ENCODE measurements at regions not wholly inside any gene's neighbourhood (a gene's known extent, or its start where the extent isn't known, plus 50 kb on each side); places are given as distances from the start of the nearest gene placed in this dataset.
A peak's percentile ranks its signal among the peaks of the same experiment; 100 is the strongest.

DNA sequence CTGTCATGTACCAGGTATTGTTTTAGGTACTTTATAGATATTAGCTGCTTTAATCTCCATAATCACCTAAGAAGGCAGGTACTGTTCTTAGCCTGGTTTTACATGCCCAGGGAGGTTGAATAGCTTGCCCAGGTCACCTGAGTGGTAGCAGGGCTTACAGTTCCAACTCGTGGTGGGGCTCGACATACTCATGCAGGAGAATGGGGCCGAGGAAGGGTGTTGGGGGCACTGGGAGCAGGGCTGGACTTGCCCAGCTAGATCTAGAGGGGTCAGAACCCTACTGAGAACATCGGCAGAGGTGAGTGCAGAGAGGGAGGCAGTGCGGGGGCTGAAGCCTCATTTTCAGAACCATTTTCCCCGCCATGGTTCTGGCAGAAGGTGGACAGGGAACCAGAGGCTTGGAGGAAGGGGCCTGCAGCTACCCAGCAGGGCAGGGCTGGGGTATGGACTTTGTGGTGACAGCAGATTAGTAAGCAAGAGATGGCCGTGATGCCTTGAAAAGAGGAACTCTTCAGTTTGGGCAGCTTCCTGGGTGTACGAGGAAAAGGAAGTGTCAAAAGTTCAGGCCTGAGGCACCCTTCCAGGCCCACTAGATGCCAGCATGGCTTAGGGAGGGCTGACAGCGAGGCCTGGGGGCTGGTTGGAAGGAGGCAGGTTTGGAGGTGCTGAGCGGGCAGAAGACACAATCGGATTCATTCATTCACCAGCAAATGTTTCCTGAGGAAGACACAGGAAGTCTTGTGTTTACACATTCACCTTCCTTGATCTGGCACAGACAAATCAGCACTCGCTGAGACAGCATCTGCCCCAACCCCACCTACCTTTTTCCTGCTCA lies 54.7 kb upstream of the LYVE1 start:
- peak overlapping the region in 4 of 5 donors; percentile 52 to 74 (median 72) for H3K27ac ChIP-seq
- no peak overlapping the region for H3K4me3 ChIP-seq
- DNase-seq: no peak
- no peak for TF ChIP-seq POLR2A (IDR thresholded peaks at IDR 0.05)
- TF ChIP-seq, protein P1, sequence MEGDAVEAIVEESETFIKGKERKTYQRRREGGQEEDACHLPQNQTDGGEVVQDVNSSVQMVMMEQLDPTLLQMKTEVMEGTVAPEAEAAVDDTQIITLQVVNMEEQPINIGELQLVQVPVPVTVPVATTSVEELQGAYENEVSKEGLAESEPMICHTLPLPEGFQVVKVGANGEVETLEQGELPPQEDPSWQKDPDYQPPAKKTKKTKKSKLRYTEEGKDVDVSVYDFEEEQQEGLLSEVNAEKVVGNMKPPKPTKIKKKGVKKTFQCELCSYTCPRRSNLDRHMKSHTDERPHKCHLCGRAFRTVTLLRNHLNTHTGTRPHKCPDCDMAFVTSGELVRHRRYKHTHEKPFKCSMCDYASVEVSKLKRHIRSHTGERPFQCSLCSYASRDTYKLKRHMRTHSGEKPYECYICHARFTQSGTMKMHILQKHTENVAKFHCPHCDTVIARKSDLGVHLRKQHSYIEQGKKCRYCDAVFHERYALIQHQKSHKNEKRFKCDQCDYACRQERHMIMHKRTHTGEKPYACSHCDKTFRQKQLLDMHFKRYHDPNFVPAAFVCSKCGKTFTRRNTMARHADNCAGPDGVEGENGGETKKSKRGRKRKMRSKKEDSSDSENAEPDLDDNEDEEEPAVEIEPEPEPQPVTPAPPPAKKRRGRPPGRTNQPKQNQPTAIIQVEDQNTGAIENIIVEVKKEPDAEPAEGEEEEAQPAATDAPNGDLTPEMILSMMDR (IDR thresholded peaks at IDR 0.05): no peak
- peaks cover 0 to 27% (median 10%) of the 10 kb centered on the region in 4 donors for H3K36me3 ChIP-seq
- 62 to 74% (median 70%) methylated on average over 12 of the region's 12 CpGs for WGBS, 5 donors
- H3K9me3 ChIP-seq: no peaks in the 10 kb centered on the region
- peaks cover 4 to 38% (median 20%) of the 10 kb centered on the region in 4 donors for H3K4me1 ChIP-seq
- intact Hi-C loops (cut with DNase I; ENCODE audit: low total_unique reads): no loop called here
- no peaks in the 10 kb centered on the region for H3K27me3 ChIP-seq

DNA sequence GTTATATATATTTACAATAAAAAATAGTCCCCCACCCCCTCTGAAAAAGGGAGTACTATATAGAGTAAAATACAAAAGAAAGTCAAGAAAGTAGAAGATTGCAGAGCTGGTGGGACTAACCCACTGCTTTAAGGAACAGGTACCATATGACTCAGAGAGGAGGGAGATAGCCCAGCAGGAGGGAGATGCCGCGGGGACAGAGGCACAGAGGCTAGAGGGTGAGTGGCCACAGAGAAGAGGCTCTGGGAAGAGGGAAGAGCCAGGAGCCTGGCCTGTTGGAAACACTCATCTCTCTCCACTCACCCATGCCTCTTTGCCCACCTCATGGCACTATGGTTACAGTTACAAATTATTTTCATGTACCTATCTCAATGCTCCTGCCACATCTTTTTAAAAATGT lies 53.6 kb upstream of the LYVE1 start:
- no peak overlapping the region for H3K4me3 ChIP-seq
- intact Hi-C loops (cut with DNase I; ENCODE audit: low total_unique reads): no loop called here
- whole genome bisulfite sequencing, 5 donors: 64 to 76% (median 72%) methylated on average over 2 of the region's 2 CpGs
- DNase-seq: no peak
- H3K4me1 ChIP-seq: peaks cover 4 to 44% (median 20%) of the 10 kb centered on the region in 4 donors
- peaks cover 0 to 16% (median 3%) of the 10 kb centered on the region in 4 donors for H3K36me3 ChIP-seq
- no peaks in the 10 kb centered on the region for H3K27me3 ChIP-seq
- no peaks in the 10 kb centered on the region for H3K9me3 ChIP-seq
- no peak for TF ChIP-seq POLR2AphosphoS5 (IDR thresholded peaks at IDR 0.05)
- TF ChIP-seq EP300 (IDR thresholded peaks at IDR 0.05): no peak
- H3K27ac ChIP-seq: peak overlapping the region in 3 of 5 donors; percentile 70 to 74 (median 73)

DNA sequence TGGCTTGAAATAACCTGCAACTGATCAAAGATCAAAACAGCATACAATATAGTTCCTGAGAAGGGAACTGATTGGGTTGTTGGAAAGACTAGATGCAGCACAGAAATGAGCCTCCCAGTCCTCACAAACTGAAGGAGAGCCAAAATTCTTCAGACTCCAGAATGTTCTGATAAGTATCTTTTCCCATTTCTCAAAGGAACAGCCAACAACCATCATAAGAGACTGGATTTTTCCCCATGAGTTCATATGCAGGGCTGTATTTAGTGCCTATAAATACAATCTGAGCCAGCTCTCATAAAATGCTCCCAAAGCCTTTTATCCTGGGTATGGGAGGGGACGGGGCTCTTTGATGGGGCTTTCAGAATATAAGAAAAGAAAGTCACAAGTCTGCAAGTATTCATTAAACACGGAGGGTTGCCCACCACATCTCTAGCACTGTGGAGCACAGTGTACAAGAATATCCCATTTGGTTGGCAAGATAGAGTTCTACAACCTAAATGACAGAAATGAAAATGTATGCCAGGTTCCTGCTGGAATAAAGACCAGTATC lies 50.7 kb upstream of the LYVE1 start:
- TF ChIP-seq EP300 (IDR thresholded peaks at IDR 0.05) (no peak), POLR2A (IDR thresholded peaks at IDR 0.05) (no peak), POLR2AphosphoS5 (IDR thresholded peaks at IDR 0.05) (no peak)
- TF ChIP-seq, protein P1 (IDR thresholded peaks at IDR 0.05): no peak
- WGBS, 5 donors: 81 to 88% (median 83%) methylated on average over 2 of the region's 2 CpGs
- Histone ChIP-seq H3K4me3 (no peak overlapping the region), H3K27me3 (no peaks in the 10 kb centered on the region), H3K27ac (peak overlapping the region in 4 of 5 donors; percentile 52 to 65 (median 59)), H3K9me3 (no peaks in the 10 kb centered on the region), H3K4me1 (peaks cover 4 to 32% (median 8%) of the 10 kb centered on the region in 4 donors), H3K36me3 (peaks cover 0 to 15% (median 3%) of the 10 kb centered on the region in 4 donors)
- DNase-seq: no peak
- intact Hi-C loops (cut with DNase I; ENCODE audit: low total_unique reads): no loop called here

DNA sequence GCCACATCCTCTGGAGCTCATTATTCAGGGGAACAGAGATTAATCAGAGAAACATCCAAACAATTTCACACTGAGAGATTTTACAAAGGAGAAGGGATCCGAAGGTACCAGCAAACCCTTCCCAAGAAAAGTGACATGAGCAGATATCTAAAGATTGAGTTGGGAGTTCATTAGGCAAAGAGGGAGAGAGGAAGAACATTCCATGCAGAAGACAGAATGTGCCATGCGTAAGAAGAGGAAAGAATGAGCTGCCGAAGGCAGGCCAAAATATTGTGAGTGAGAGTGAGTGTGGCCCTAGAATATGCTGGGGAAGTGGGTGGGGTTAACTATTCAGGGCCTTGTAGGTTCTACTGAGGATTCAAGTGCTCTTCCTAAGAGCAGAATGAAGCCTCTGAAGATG lies 50.0 kb upstream of the LYVE1 start:
- intact Hi-C loops (cut with DNase I; ENCODE audit: low total_unique reads): no loop called here
- Histone ChIP-seq H3K36me3 (peaks cover 0 to 22% (median 5%) of the 10 kb centered on the region in 4 donors), H3K4me1 (peaks cover 0 to 25% (median 1%) of the 10 kb centered on the region in 4 donors), H3K27me3 (no peaks in the 10 kb centered on the region), H3K27ac (peak overlapping the region in 4 of 5 donors; percentile 49 to 65 (median 59)), H3K4me3 (no peak overlapping the region), H3K9me3 (no peaks in the 10 kb centered on the region)
- DNase-seq: no peak
- 64 to 84% (median 78%) methylated on average over 3 of the region's 3 CpGs for WGBS, 5 donors
- TF ChIP-seq, protein P1 (IDR thresholded peaks at IDR 0.05): no peak
- TF ChIP-seq POLR2A (IDR thresholded peaks at IDR 0.05) (no peak), POLR2AphosphoS5 (IDR thresholded peaks at IDR 0.05) (peak in 2 of 3 donors; percentile 46 to 65), EP300 (IDR thresholded peaks at IDR 0.05) (peak; percentile 81)
